Keratinocyte (primary cell): ENCODE measurements at regions not wholly inside any gene's neighbourhood (a gene's known extent, or its start where the extent isn't known, plus 50 kb on each side); places are given as distances from the start of the nearest gene placed in this dataset.

Experiments used
- EZH2 ChIP-seq: IDR thresholded peaks from one replicate; pipeline ENCODE4 v1.6.1; 2012; ENCODE audit warnings: inconsistent platforms, mild to moderate bottlenecking, low read length, moderate library complexity
- TF ChIP-seq, protein P1 (sequence below), 3 experiments: IDR thresholded peaks in 1 of 3; conservative IDR thresholded peaks in 1 of 3; optimal IDR thresholded peaks in 1 of 3; 2 replicates in 2 of 3; 3 replicates in 1 of 3; pipeline versions ENCODE3 to v1.5.1; 2011; ENCODE audit warnings: low read length in 3 of 3, mild to moderate bottlenecking in 3 of 3, moderate library complexity in 2 of 3, control low read depth in 1 of 3, inconsistent platforms in 1 of 3; ENCODE audit not compliant: insufficient read depth in 2 of 3; ENCODE audit errors: extremely low read depth in 1 of 3

DNA sequence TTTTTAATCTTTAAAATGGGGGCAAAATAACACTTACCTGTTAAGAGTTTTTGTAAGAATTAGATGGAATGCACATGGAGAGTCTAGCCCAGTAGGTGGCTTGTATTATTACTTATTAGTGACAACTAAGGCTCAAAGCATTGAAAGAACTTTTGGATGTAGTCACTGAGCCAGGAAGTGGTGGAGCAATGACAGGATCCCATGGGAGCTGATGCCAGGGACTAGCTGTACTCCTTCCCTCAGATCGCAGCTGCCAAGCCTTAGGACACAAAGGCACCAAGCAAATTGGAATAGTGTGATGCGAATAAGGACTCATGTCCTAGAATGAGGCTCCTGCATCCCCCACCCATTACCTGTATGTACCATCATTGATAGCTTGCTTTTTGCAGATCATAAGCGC lies 370.4 kb upstream of the RGMA start:
- TF ChIP-seq, protein P1, sequence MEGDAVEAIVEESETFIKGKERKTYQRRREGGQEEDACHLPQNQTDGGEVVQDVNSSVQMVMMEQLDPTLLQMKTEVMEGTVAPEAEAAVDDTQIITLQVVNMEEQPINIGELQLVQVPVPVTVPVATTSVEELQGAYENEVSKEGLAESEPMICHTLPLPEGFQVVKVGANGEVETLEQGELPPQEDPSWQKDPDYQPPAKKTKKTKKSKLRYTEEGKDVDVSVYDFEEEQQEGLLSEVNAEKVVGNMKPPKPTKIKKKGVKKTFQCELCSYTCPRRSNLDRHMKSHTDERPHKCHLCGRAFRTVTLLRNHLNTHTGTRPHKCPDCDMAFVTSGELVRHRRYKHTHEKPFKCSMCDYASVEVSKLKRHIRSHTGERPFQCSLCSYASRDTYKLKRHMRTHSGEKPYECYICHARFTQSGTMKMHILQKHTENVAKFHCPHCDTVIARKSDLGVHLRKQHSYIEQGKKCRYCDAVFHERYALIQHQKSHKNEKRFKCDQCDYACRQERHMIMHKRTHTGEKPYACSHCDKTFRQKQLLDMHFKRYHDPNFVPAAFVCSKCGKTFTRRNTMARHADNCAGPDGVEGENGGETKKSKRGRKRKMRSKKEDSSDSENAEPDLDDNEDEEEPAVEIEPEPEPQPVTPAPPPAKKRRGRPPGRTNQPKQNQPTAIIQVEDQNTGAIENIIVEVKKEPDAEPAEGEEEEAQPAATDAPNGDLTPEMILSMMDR (optimal IDR thresholded peaks at IDR 0.05 in 1 of 3, IDR thresholded peaks at IDR 0.05 in 1 of 3, conservative IDR thresholded peaks at IDR 0.05 in 1 of 3; ENCODE audit: extremely low read depth in 1 of 3, insufficient read depth in 2 of 3, low read length in 3 of 3): no peak
- TF ChIP-seq EZH2: no peak
